ENCODE measurements at regions not wholly inside any gene's neighbourhood (a gene's known extent, or its start where the extent isn't known, plus 50 kb on each side); places are given as distances from the start of the nearest gene placed in this dataset.

- no peak for DNase-seq (ENCODE audit: low read depth, low spot score)
- no peak for ATAC-seq
- Histone ChIP-seq H2AFZ (ENCODE audit: control insufficient read depth, low read depth, low read length) (no peak overlapping the region), H3K9me3 (replicated peaks; ENCODE audit: control insufficient read depth, insufficient read depth, low read length) (no peaks in the 10 kb centered on the region; the same call in 2 of the 3 replicates), H3K4me3 (no peak overlapping the region), H3K36me3 (ENCODE audit: control insufficient read depth in 2 of 2, insufficient read depth in 2 of 2, low read length in 1 of 2) (no peaks in the 10 kb centered on the region), H3K27ac (ENCODE audit: control insufficient read depth, insufficient read depth) (no peak overlapping the region), H4K20me1 (ENCODE audit: control insufficient read depth, insufficient read depth) (no peaks in the 10 kb centered on the region), H3K4me2 (ENCODE audit: control insufficient read depth, insufficient read depth) (no peak overlapping the region), H3K9ac (ENCODE audit: control insufficient read depth, insufficient read depth, low read length) (no peak overlapping the region), H3K4me1 (ENCODE audit: control insufficient read depth, insufficient read depth, low read length) (no peaks in the 10 kb centered on the region), H3K79me2 (ENCODE audit: control insufficient read depth, insufficient read depth, low read length) (no peaks in the 10 kb centered on the region), H3K27me3 (replicated peaks in 1 of 2; ENCODE audit: control insufficient read depth in 2 of 2, insufficient read depth in 2 of 2, low read length in 1 of 2) (no peaks in the 10 kb centered on the region)
- intact Hi-C loops (cut with micrococcal nuclease; ENCODE audit: unreplicated experiment) (no loop called here), in situ Hi-C loops (cut with MboI) (no loop called here)
- WGBS (ENCODE audit: insufficient coverage, insufficient replicate concordance, low lambda C conversion rate, missing lambda C conversion rate): 67% methylated on average over 9 of the region's 9 CpGs
- RAD21 ChIA-PET (ENCODE audit: unreplicated experiment): no interaction called here
- no TSS peak for BruUV-seq (replicated peaks)
- no peak for FAIRE-seq
- POLR2A ChIA-PET: no interaction called here
- CTCF ChIA-PET: no interaction called here
- TF ChIP-seq YY1 (IDR thresholded peaks at IDR 0.05; ENCODE audit: low read depth, low read length) (no peak), CHD1 (IDR thresholded peaks at IDR 0.05; ENCODE audit: low read depth, low read length) (no peak), TCF3 (IDR thresholded peaks at IDR 0.05; ENCODE audit: borderline replicate concordance, insufficient read depth, low read depth, low read length) (no peak), HDGF (IDR thresholded peaks at IDR 0.05) (no peak), MEF2A (IDR thresholded peaks at IDR 0.05; ENCODE audit: insufficient read depth, low read depth, low read length) (no peak), CBX5 (IDR thresholded peaks at IDR 0.05; ENCODE audit: low read depth) (no peak)
- SMC1A ChIA-PET (ENCODE audit: uncharacterized antibody, unreplicated experiment): no interaction called here
These were observed 111.5 kb downstream of the KCNK1 start for GRCh38 chr1:233725423-233725822.

- no peak overlapping the region for H3K27ac ChIP-seq (ENCODE audit: control insufficient read depth, insufficient read depth)
- H3K9ac ChIP-seq (ENCODE audit: control insufficient read depth, insufficient read depth, low read length): no peak overlapping the region
- H3K36me3 ChIP-seq (ENCODE audit: control insufficient read depth in 2 of 2, insufficient read depth in 2 of 2, low read length in 1 of 2): no peaks in the 10 kb centered on the region
- ChIA-PET RAD21 (ENCODE audit: unreplicated experiment) (no interaction called here), SMC1A (ENCODE audit: uncharacterized antibody, unreplicated experiment) (interaction anchor here (0.6 to 1.0 kb wide), 2 partner anchors 14 to 49 kb away, joined by 3 read pairs; no protein-coding TSS in a partner anchor), CTCF (no interaction called here), POLR2A (no interaction called here)
- no peak for DNase-seq (ENCODE audit: low read depth, low spot score)
- no peak overlapping the region for H3K4me2 ChIP-seq (ENCODE audit: control insufficient read depth, insufficient read depth)
- H2AFZ ChIP-seq (ENCODE audit: control insufficient read depth, low read depth, low read length): no peak overlapping the region
- no peaks in the 10 kb centered on the region for H4K20me1 ChIP-seq (ENCODE audit: control insufficient read depth, insufficient read depth)
- intact Hi-C loops (cut with micrococcal nuclease; ENCODE audit: unreplicated experiment) (no loop called here), in situ Hi-C loops (cut with MboI) (no loop called here)
- no peak for ATAC-seq
- no peaks in the 10 kb centered on the region for H3K27me3 ChIP-seq (replicated peaks in 1 of 2; ENCODE audit: control insufficient read depth in 2 of 2, insufficient read depth in 2 of 2, low read length in 1 of 2)
- no peaks in the 10 kb centered on the region for H3K4me1 ChIP-seq (ENCODE audit: control insufficient read depth, insufficient read depth, low read length)
- H3K4me3 ChIP-seq: no peak overlapping the region
- WGBS (ENCODE audit: insufficient coverage, insufficient replicate concordance, low lambda C conversion rate, missing lambda C conversion rate): 24% methylated on average over 4 of the region's 4 CpGs
- no peak for FAIRE-seq
- no peaks in the 10 kb centered on the region for H3K9me3 ChIP-seq (replicated peaks; ENCODE audit: control insufficient read depth, insufficient read depth, low read length)
- BruUV-seq (replicated peaks): no TSS peak
- no peaks in the 10 kb centered on the region for H3K79me2 ChIP-seq (ENCODE audit: control insufficient read depth, insufficient read depth, low read length)
- TF ChIP-seq CEBPB (IDR thresholded peaks at IDR 0.05; ENCODE audit: borderline replicate concordance in 1 of 2, low read depth in 2 of 2, low read length in 2 of 2) (no peak), NFYB (IDR thresholded peaks at IDR 0.05; ENCODE audit: insufficient read depth, low read depth, low read length) (no peak), ZBTB33 (IDR thresholded peaks at IDR 0.05) (no peak), YY1 (IDR thresholded peaks at IDR 0.05; ENCODE audit: low read depth, low read length) (no peak), CUX1 (IDR thresholded peaks at IDR 0.05; ENCODE audit: insufficient replicate concordance, low read depth, low read length) (no peak), EP300 (IDR thresholded peaks at IDR 0.05; ENCODE audit: borderline replicate concordance in 1 of 2, control insufficient read depth in 1 of 2, low read depth in 2 of 2, low read length in 2 of 2) (no peak), CHD1 (IDR thresholded peaks at IDR 0.05; ENCODE audit: low read depth, low read length) (no peak)
These were observed 114.8 kb downstream of the KCNK1 start for GRCh38 chr1:233728721-233729120.

Measured in GM12878 (cell line).